ENCODE measurements at regions not wholly inside any gene's neighbourhood (a gene's known extent, or its start where the extent isn't known, plus 50 kb on each side); places are given as distances from the start of the nearest gene placed in this dataset.

DNA sequence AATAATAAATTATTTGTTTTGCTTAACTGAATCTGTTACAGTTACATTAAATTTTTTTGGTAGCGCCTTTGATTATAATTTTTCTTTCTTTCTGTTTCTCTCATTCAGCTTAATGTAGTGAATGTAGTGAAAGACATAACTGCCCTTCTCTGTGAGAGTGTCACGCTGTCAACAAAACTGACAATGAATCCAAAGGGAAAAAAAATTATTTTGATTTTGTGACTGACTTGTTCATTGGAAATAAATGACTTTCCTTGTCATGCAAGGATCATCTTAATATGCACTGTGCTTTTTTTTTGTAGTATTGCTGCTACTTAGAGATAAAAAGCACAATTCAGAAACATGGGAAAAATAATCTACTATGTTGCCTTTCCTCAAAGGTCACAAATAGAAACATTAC, 1196.4 kb downstream of the PCDH17 start:
- no peak for DNase-seq

DNA sequence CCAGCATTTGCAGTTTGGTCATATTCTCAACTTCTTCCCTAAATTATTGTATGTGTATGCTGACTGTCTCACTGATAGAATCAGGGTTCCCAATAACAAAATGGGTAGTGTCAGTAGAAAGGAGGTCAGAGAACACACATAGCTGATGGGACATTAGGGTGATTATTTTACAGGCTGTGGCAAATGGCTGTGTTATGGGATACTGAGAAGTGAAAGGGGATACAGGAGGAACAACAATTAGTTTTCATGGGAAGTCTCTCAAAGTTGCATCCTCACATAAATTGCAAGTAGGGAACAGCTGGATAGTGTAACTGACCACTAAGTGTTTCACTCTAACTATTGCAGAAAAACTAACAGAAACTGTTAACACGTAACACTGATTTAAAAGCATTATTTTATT, 1199.3 kb downstream of the PCDH17 start:
- no peak for DNase-seq

- DNase-seq = no peak
Measured at GRCh38 chr13:58838615-58839014, 1207.1 kb downstream of the PCDH17 start.

DNA sequence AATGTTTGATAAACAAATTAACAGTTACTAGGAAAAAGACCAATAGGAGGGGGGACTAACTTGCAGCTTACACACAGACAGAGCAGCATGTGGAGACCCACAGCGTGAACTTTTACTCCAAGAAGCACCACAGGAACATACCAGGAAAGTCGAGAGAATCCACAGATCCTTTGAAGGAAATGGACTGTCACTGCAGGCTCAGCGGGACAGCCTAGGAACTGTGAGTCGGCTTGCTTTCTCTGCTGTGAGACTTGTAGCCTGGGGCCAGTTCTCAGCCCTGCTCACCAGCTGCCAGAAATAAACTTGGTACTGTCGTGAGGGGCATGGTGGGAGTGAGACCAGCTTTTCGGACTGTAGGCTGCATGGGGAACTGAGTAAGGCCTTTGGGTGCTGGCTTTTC, 1211.5 kb downstream of the PCDH17 start:
- DNase-seq = no peak

DNA sequence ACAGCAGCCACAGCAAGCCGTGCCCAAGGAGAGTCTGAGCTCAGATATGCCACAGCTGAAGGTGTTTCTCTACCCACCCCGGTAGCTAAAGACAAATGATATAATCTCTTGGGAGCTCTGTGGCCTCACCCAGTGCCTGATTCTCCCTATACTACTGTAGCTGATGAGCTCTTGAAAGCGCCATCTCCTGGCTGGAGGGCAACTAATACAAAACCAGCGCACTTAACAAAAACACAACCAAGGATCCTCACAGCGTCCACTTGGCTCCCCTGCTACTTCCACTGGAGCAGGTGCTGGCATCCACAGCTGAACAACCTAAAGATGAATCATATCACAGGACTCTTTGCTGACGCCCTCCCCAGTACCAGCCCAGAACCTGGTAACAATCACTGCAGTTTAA, 1212.0 kb downstream of the PCDH17 start:
- DNase-seq = no peak

- DNase-seq = no peak
Measured at GRCh38 chr13:58850161-58850560, 1218.6 kb downstream of the PCDH17 start.

GRCh38 chr13:58852076-58852475, 1220.5 kb downstream of the PCDH17 start:
- DNase-seq = no peak

- no peak for DNase-seq
Measured at GRCh38 chr13:58855283-58855682, 1223.7 kb downstream of the PCDH17 start.

DNA sequence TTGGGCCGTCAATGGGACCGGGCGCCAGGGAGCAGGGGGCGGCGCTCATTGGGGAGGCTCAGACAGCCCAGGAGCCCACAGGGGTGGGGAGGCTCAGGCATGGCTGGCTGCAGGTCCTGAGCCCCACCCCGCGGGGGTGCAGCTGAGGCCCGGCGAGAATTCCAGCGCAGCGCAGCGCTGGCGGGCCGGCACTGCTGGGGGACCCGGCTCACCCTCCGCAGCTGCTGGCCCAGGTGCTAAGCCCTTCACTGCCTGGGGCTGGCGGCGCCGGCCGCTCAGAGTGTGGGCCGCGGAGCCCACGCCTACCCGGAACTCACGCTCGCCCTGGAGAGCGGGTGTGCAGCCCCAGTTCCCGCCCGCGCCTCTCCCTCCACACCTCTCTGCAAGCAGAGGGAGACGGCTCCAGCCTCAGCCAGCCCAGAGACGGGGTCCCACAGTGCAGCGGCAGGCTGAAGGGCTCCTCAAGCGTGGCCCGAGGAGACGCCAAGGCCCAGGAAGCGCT, 1227.4 kb downstream of the PCDH17 start:
- no peak for DNase-seq

GRCh38 chr13:58865286-58865685, 1233.7 kb downstream of the PCDH17 start:
- DNase-seq = no peak

DNA sequence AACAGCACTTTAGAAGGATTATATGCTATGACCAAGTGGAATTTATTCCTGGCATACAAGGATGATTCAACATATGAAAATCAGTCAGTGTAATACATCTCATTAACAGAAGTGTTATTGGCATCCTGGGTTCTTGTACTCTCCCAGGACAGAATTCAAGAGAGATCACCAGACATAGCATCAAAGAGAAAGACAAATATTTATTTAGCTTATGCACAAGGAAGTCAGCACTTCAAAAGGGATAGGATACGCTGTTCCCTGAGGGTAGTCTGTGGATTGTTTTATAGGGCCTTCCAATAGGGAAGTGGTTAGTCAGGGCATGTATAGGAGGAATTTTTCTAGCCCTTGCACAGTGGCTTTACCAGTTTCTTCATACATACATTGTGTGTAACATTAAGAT, 1238.0 kb downstream of the PCDH17 start:
- DNase-seq = no peak

GRCh38 chr13:58876473-58876872, 1244.9 kb downstream of the PCDH17 start:
- DNase-seq = no peak

GRCh38 chr13:58879114-58879513, 1247.6 kb downstream of the PCDH17 start:
- no peak for DNase-seq

DNA sequence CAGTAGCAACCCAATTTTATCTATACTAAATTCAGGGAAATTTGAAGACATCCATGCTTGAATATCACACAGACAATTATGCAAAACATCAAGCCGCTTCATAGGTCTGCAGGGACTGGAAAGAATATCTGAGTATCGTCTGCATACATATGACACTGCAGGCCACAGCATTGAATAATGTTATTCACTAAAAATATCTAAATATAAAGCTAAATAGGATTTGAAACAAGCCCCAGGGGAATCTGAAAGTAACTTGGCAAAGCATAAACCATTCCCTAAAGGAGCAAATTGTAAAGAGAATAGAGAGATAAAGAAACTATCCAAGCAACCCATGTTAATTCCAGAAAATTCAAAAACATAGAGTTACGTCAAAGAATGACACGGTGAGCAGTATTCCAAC, 1251.0 kb downstream of the PCDH17 start:
- no peak for DNase-seq

DNA sequence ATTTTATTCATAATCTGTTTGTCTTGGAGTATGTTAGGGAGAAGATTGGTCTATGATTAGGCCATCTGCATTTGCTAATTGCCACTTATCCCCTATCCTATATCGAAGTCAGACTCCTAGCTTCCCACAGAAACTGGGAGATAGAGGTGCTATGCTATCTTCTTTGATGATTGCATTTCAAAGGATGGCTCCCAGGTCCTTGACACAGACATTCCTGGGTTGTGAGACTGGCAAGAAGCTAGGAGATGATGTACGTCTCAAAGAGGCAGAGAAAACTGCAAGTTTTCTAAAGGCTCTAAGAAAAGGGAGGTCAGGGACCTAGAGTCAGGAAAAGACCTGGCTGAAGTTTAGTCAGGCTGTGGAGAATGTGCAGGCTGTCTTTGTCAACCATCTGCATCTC, 1251.9 kb downstream of the PCDH17 start:
- no peak for DNase-seq

DNA sequence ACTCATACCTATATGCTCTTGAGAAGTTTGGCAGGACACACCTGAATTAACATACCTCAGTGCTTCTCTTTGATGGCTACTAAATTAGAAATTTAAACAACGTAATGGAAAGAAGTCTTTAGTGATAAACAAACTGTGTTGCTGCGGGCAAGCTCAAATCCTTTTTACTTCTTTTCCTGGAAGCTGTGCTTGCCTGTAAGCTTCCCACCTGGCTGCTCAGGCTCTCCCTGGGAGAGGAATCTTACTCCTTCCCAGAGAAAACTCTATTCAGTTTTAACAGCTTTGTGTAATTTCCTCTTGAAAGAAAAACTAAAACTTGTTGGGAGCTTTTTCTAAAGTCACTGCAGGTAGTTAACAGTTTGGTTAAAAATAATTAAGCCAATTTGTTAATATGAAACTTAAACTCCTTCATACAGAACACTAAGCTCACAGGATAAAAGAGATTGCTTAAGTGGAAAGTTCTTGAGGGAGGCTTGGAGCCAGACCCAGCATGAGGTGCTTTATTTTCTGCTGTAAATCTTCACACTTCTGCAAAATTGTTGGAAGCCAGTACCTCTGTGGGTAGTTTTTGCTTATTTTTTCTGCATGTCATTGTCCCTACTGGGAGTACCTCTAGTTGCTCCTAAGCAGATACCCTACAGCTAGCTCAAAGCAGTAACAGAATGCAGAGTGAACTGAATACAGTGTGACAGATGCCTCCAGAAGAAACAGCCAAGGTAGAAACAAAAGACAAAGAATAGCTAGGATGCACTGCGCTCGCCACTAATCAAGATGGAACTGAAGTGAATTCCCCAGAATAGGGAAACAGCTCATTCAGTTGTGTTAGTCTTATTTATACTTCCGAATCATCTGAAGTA, 1253.0 kb downstream of the PCDH17 start:
- no peak for DNase-seq

- no peak for DNase-seq
Measured at GRCh38 chr13:58889474-58889873, 1257.9 kb downstream of the PCDH17 start.

DNA sequence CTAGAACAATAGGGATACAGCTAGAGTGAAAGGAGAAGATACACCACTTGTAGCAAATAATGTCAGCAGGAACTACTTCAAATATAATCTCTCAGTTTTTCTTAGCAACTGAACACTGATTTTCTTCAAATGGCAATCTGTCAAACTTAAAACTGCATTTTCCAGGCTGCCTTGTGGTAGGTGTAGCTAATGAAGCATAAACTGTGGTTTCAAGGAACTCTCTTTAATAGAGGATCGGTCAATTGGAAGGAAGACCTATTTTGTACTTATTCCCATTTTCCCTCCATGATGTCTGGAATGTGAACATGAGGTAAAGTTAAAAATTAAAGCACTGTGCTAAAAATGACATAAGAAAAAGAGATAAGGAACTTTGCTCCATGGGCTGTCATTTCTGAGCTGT, 1261.9 kb downstream of the PCDH17 start:
- no peak for DNase-seq

DNA sequence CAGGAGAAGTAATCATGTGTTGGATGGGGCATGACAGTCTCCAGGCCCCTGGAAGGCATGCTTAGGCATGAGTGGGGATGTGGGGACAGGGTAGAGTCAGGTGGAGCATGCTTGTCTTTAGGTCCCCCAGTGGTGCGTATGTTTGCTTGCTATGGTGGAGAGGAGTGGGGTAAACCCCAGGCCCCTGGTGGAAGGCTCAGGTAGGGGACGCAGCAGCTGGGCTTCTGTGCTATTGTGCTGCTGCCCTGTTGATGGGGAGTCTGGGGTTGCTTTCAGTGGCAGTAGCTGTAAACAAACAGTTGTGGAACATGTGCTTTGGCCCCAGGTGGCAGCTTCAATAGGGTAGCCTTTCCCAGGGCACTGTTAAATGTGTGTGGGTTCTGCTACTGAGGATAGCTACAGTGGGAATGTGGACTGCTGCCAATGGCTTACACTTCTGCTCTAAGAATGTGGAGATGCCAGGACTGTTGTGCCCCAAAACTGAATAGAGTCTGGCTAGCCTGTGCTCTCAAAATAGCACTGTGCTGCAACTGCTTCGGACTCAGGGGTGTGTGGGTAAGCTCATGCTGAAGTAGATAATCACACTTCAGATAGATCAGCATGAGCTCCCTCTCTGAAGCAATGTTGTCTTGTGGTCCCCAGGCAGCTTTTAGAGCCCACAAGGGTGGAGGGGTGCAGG, 1257.3 kb downstream of the DIAPH3 start:
- DNase-seq = no peak

DNA sequence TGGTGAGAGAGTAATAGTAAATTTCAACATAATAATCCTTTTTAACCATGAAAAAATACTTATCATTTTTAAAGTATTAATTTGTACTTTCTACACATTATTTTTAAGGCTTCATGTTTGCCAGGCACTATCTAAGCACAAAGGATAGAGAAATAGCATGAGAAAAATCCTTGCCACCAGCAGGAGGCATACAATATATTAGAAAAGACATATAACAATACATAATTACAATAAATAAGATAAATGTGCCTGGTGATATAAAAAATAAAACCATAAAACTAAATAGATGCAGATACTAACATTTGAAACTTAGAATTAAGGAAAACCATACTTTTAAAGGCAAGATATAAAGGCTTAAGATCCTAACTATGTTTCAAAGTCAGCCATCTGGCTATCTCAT, 1256.4 kb downstream of the DIAPH3 start:
- no peak for DNase-seq

DNA sequence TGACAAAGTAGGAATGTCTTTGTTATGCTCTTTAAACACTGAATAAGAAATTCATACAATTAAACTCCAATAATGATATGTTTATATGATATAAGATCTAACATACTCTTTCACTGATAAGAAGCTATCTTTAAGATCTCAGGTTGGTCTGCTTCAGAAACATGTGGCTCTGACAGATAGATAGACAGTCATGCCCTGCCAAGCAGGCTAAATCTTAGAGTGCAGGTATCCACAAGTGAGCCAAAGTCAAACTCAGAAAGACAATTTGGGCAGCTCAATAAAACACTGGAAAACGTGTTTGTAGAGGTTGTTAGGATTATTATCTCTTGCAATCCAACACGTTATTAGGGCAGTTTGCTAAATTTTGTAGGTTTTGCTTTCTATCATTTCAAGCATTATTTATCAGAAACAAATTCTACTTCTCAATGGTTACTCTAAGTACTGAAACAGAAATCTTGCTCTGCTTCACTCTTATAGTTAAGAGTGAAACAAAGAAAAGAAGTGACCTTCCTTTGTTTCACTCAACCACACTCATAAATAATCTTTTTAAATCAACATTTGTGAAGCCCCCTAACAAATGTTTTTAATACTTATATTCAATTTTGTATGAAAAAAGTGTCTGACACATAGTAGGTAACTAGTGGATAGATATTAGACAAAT, 1255.6 kb downstream of the DIAPH3 start:
- no peak for DNase-seq

DNA sequence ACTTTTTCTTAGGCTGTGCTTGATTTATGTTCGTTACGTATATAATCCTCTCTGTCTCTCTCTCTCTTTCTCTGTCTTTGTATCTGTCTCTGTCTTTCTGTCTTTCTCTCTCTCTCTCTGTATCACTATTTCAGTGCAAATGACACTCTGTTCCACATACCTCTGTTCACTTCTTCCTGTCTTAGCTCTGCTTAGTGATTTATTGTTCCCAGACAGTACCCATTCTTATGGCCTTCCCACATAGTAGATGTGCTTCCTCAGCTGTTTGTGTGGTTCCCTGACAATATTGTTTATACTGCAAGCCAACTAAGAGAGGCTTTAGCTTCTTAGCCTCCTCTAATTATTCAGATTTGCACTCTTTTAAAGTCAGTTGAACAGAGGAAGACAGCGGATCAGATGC, 1244.2 kb downstream of the DIAPH3 start:
- no peak for DNase-seq

DNA sequence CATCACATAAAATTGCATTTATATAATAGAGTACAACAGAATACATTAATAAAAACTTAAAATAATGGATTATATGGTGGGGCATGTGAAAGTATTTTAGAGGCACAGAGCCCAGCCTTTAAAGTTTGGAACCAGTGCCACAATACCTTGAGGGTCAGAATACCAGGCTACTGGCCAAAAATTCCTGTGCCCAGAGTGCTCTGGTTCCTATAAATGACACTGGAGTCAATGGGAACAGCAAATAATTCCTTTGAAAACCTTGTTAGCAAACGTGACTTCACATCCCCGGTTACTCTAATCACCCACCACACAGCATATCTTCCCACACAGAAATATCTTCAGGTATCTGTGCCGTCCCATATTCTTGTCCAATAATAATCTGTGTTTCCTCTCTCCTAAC, 1242.6 kb downstream of the DIAPH3 start:
- no peak for DNase-seq

DNA sequence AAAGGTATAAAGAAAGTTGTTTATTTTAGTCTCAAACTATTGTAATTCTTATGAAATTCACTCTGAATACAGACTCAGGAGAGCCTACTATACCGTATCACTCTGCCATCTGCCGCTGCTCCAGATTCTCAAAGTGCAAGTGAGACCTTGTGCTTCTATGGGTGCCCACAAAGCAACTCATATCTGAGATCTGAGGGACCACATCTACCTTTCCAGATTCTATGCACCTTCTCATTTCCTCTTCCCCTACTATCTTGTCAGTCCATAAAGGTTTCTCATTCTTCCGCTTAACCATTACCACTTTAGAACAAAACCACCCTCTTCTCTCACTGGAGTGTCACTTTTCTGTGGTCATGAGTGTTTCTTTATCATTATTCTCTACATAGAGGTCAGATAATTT, 1236.9 kb downstream of the DIAPH3 start:
- DNase-seq = no peak

All from SHP77 treated with DMSO at 0.1 percent for 48 hours (cell line).